ENCODE measurements at regions not wholly inside any gene's neighbourhood (a gene's known extent, or its start where the extent isn't known, plus 50 kb on each side); places are given as distances from the start of the nearest gene placed in this dataset.

- DNase-seq = no peak
Measured at GRCh38 chr11:81080476-81080875, 1639.6 kb upstream of the TENM4 start.

- DNase-seq = no peak
Measured at GRCh38 chr11:81072273-81072672, 1631.4 kb upstream of the TENM4 start.

- no peak for DNase-seq
Measured at GRCh38 chr11:81071606-81072005, 1630.8 kb upstream of the TENM4 start.

- no peak for DNase-seq
Measured at GRCh38 chr11:81070948-81071347, 1630.1 kb upstream of the TENM4 start.

GRCh38 chr11:81059356-81059755 is 1618.5 kb upstream of the TENM4 start:
- no peak for DNase-seq

GRCh38 chr11:81052344-81053158 is 1611.7 kb upstream of the TENM4 start:
- DNase-seq = no peak

- DNase-seq = no peak
Measured at GRCh38 chr11:81039916-81040524, 1599.2 kb upstream of the TENM4 start.

GRCh38 chr11:81036168-81036870 is 1595.5 kb upstream of the TENM4 start:
- no peak for DNase-seq

GRCh38 chr11:81033779-81034540 is 1593.1 kb upstream of the TENM4 start:
- DNase-seq = no peak

GRCh38 chr11:81032906-81033305 is 1592.1 kb upstream of the TENM4 start:
- no peak for DNase-seq

GRCh38 chr11:81030186-81030585 is 1589.4 kb upstream of the TENM4 start:
- DNase-seq = no peak

GRCh38 chr11:81026032-81026431 is 1585.2 kb upstream of the TENM4 start:
- no peak for DNase-seq

GRCh38 chr11:81022057-81022456 is 1581.2 kb upstream of the TENM4 start:
- DNase-seq = no peak

- DNase-seq = no peak
Measured at GRCh38 chr11:81010631-81011030, 1569.8 kb upstream of the TENM4 start.

- no peak for DNase-seq
Measured at GRCh38 chr11:81007046-81007445, 1566.2 kb upstream of the TENM4 start.

- DNase-seq = peak; percentile 2
Measured at GRCh38 chr11:81005595-81005994, 1564.8 kb upstream of the TENM4 start.

GRCh38 chr11:81004576-81004975 is 1563.7 kb upstream of the TENM4 start:
- no peak for DNase-seq

GRCh38 chr11:81002374-81002773 is 1561.5 kb upstream of the TENM4 start:
- no peak for DNase-seq

- no peak for DNase-seq
Measured at GRCh38 chr11:81000735-81001134, 1559.9 kb upstream of the TENM4 start.

- no peak for DNase-seq
Measured at GRCh38 chr11:81000334-81000733, 1559.5 kb upstream of the TENM4 start.

GRCh38 chr11:80995523-80995922 is 1554.7 kb upstream of the TENM4 start:
- DNase-seq = no peak

- DNase-seq = no peak
Measured at GRCh38 chr11:80993536-80993935, 1552.7 kb upstream of the TENM4 start.

- DNase-seq = no peak
Measured at GRCh38 chr11:80990885-80991284, 1550.1 kb upstream of the TENM4 start.

Measured in inflammatory macrophage treated with lipopolysaccharide for 4 hours (primary cell).